CD4-positive, alpha-beta T cell treated with Interleukin-17A for 1 hour (primary cell): ENCODE measurements at regions not wholly inside any gene's neighbourhood (a gene's known extent, or its start where the extent isn't known, plus 50 kb on each side); places are given as distances from the start of the nearest gene placed in this dataset.

Source experiments
- DNase-seq: peaks from one replicate; pipeline ENCODE4 v3.0.0-alpha.2; 2020

- DNase-seq: no peak
Measured at GRCh38 chr5:153879596-153879995, 159.1 kb downstream of the FAM114A2 start.

GRCh38 chr5:153866176-153866575, 172.5 kb downstream of the FAM114A2 start:
- no peak for DNase-seq

GRCh38 chr5:153865016-153865415, 173.7 kb downstream of the FAM114A2 start:
- DNase-seq: no peak

GRCh38 chr5:153863951-153864350, 174.8 kb downstream of the FAM114A2 start:
- DNase-seq: no peak
